GM18520 (cell line): ENCODE measurements at regions not wholly inside any gene's neighbourhood (a gene's known extent, or its start where the extent isn't known, plus 50 kb on each side); places are given as distances from the start of the nearest gene placed in this dataset.

Experiments used
- ATAC-seq: cut with Tn5 transposase; IDR thresholded peaks from one replicate; pipeline ENCODE4 v1.9.1; 2021; ENCODE audit not compliant: unreplicated experiment

DNA sequence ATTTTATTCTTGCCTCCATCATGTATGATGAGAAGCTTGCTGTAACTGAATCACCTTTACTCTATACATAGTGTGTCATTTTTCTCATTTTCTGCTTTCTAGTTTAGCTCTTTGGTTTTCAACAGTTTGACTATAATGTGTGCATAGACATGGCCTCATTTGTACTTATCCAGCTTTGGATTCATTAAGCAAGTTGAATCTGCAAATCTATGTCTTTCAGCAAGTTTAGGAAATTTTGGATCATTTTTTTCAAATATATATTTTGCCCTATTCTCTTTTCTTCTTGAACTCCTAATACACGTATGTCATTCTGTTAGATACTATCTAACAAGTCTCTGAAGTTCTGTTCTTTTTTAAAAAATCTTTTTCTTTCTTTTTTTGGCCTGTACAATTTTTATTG, 57.8 kb downstream of the PRLHR start:
- no peak for ATAC-seq

GRCh38 chr10:118534136-118534535, 61.3 kb downstream of the PRLHR start:
- no peak for ATAC-seq

GRCh38 chr10:118531105-118531852, 64.2 kb downstream of the PRLHR start:
- ATAC-seq: no peak

GRCh38 chr10:118528426-118528825, 67.0 kb downstream of the PRLHR start:
- ATAC-seq: no peak

DNA sequence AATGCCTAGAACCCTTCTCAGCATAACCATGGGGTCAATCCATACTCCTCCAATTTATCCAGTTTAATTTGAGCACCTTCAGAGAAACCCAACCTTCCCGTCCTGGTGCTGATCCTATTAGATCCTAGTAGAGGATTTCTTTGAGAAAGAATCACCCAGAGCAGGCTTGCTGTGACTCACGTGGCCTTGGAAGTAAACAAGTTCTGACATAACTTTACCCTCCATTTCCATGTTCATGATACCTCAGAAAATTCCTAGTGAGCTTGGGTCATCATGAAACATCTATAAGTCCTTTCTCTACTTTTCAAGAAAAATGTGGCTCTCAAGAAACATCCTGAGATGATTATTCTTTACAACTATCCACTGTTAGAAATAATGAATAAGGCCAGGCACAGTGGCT, 71.7 kb downstream of the PRLHR start:
- no peak for ATAC-seq

DNA sequence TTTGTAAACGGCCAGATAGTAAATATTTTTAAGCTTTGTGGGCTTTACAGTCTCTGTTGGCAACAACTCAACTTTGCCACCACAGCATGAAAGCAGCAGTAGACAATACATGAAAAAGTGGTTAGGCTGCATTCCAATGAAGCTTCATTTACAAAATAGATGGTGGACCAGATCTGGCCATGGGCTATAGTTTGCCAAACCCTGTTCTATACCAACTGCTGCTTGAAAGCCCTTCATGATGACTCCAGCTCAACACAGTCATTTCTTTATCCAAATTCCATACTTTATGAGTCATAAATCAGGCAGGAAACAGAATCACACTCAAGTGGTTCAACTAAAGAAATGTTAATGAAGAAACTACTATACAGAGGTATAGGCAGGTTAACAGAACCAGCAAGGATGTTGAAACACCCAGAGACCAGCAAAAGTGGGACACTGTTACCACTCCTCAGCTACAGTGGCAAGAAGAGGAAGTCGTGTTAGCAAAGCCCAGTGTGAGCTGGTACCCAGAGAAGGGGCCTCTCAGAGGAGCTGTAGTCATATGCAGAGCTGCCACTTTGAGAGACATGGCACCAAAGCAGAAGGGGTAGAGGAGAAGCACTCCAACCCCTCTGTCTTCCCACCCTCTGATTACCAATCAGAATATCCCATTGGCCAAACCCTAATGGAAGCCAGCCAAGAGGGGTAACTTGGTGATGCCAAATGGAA, 72.5 kb downstream of the PRLHR start:
- no peak for ATAC-seq

DNA sequence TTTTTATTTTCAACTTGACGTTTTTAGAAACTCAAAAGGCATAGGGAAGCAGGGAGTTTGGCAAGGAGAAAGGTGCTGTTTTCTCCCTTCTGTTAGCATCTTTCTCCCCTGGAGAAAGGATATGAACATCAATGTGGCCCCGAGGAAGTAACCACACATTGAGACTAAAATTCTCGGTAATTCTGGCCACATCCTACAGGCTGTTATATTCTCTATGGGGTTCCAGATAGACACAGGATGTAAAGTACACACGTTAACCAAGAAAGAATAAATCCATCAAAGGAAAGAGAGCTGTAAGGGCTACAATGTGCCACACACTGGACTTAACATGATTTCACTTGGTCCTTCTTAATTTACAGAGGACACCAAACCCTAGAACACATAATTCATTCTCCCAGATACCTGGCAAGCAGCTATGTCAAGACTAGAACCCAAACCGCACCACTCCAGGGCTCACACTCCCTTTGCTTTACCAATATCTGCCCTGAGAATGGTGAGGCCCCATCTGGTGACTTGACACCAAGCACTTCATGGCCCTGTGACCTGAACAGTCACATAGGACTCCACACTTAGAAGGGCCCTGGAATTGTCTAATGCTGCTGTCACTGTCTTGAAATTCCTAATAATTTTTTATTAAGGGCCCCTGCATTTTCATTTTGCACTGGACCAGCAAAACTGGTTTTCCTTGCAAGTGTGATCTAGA, 73.9 kb downstream of the PRLHR start:
- ATAC-seq: no peak

DNA sequence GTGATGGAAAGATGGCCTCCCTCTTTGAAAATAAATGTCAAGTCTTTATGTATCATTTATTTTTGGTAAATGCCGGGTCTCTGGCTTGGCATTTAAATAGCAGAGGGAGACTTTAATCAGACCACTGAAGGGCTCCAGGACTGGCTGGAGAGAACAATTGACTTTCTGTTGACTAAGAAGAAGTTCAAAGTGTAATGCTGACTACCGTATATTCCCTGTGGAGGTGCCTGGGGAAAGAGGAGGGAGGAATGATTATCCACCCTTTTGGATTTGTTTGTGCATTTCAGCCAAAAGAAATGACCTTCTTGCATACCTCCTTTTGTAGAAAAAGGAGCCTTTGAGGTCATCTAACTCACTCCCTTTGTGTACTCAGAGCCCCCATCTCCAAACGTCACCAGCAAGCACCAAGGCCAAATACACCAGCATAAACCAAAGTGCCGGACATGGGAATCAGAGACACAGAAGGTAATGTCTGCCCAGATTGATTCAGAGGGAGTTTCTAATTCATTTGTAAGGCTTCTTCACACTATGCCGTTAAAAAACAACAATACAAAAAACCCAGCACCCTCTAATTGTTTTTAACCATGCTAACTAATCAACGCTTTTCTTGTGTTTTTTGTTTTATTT, 75.2 kb downstream of the PRLHR start:
- no peak for ATAC-seq

GRCh38 chr10:118518095-118518494, 77.4 kb downstream of the PRLHR start:
- ATAC-seq: no peak

GRCh38 chr10:118516716-118517115, 78.7 kb downstream of the PRLHR start:
- no peak for ATAC-seq

DNA sequence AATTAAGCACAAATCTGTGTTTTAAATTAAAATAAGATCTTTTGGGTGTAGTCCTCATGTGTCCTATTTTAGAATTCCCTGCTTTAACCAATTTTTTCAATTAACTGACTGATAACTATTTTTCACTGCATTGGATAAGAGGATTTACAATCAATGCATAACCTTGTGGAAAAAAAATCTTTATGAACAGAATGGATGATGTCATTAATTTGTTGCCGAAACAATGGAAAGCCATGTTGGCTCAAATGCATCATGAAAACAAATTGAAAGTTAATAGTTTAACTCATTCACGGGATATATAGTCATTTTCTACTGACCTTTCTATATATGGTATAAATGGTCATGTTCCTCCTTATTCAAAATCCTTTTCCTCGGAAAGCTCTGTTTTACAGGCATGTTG, 82.3 kb downstream of the PRLHR start:
- ATAC-seq: no peak

DNA sequence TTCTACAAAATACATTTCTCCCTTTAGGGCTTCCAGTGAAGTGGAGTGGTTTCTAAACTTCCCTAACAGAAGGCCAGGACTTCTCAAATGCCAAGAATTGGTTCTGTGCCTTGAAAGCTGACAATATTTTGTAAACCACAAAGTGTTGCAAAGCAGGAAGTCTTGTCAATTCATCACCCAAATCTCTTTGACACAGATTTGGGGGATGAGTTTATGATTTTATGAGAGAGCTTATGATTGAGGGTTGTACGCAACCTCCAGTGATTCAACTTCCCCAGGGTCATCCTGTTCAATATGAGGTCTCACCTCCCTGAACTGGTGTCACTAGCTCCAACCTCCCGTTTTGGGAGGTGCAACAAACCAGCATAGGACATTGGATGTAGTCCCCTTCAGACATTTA, 83.7 kb downstream of the PRLHR start:
- ATAC-seq: no peak

DNA sequence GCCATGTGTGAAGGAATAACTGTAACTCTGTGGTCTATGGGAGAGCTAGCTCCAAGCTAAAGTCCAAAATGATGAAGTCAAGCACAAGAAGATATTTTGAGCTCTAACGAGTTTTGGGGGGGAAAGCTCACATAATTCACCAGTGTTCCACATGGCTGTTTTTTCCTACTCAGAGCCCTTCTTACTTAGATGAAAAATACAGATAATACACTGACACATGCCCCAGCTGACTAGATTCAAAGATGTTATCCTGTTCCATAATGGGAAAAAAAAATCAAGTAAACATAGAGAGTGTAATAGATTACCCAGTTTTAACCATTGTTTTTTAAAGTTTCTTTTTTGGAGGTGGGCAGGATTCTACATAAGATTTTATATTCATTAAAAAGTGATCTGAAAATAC, 86.6 kb downstream of the PRLHR start:
- no peak for ATAC-seq

GRCh38 chr10:118508355-118508754, 87.1 kb downstream of the PRLHR start:
- ATAC-seq: no peak

- no peak for ATAC-seq
Measured at GRCh38 chr10:118506671-118507590, 88.5 kb downstream of the PRLHR start.

- ATAC-seq: no peak
Measured at GRCh38 chr10:118505363-118505762, 90.1 kb downstream of the PRLHR start.

DNA sequence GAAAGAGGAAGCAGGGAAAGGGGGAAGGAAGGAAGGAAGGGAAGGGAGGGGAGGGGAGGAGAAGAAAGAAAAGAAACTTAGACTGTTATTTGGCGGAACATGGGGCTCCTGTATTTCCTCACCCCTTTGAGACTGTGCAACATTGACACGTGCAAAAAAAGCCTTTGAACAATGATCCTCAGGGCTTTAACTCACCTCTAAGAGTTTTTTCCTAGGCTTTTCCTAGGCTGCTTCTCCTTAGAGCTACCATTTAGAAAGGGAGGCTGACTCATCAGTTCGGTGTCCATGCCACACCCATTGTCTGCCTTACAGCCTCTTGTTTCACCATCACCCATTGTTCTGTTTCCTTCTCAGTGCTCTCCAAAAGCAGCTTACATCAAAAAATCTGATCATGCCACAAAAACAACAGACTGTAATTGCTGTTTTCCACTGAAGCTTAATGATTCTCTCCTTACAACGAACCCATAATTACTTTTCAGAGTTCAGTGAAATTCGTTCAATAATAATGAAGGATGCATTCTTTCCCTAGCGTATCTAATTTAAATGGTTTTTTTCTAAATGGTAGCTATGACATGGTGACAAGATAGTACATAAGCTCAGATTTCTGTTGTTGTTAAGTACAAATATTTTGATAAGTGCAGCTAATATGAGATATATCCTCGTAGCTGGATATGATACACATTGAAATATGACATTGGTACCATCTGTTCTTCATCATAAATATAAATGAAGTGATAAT, 90.8 kb downstream of the PRLHR start:
- no peak for ATAC-seq

DNA sequence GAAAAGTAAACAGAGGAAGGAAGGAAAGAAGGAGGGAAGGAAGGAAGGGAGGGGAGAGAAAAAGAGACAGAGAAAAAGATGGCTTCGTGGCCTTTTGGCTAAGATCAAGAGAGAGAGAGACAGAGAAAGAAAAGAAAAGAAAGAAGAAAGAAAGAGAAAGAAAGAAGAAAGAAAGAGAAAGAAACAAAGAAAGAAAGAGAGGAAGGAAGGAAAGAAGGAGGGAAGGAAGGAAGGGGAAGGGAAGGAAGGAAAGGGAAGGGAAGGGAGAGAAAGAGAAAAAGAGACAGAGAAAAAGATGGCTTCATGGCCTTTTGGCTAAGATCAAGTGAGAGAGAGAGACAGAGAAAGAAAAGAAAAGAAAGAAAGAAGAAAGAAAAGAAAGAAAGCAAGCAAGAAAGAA, 91.4 kb downstream of the PRLHR start:
- no peak for ATAC-seq

GRCh38 chr10:118503192-118503591, 92.3 kb downstream of the PRLHR start:
- no peak for ATAC-seq
